Chondrocyte (in vitro differentiated cells): ENCODE measurements at regions not wholly inside any gene's neighbourhood (a gene's known extent, or its start where the extent isn't known, plus 50 kb on each side); places are given as distances from the start of the nearest gene placed in this dataset.

ENCODE experiments used
- DNase-seq: peaks from one replicate; pipeline ENCODE4 v3.0.0; 2021; ENCODE audit warnings: mixed read lengths, low spot score
- H3K27ac Mint-ChIP-seq: one replicate; pipeline ENCODE4 v1.8.0; 2021; ENCODE audit warnings: mild to moderate bottlenecking, moderate library complexity, mixed read lengths; ENCODE audit not compliant: unreplicated experiment
- H3K27me3 Mint-ChIP-seq: 2 replicates; pipeline ENCODE4 v1.8.0; 2021; ENCODE audit warnings: low read depth, mixed read lengths
- H3K36me3 Mint-ChIP-seq: 2 replicates; pipeline ENCODE4 v1.8.0; 2021; ENCODE audit warnings: low read depth, mixed read lengths
- H3K4me1 Mint-ChIP-seq: 2 replicates; pipeline ENCODE4 v1.8.0; 2021; ENCODE audit warnings: low read depth, mild to moderate bottlenecking, mixed read lengths
- H3K4me3 Mint-ChIP-seq: one replicate; pipeline ENCODE4 v1.8.0; 2021; ENCODE audit warnings: mild to moderate bottlenecking, moderate library complexity, mixed read lengths; ENCODE audit not compliant: unreplicated experiment
- H3K9me3 Mint-ChIP-seq: 2 replicates; pipeline ENCODE4 v1.8.0; 2021; ENCODE audit warnings: low read depth, mixed read lengths
- CTCF ChIP-seq: fragments of 200-600 bp; sonication (generic); IDR thresholded peaks from 2 replicates; pipeline ENCODE4 v1.5.0; 2021; ENCODE audit warnings: antibody characterized with exemption, mild to moderate bottlenecking, moderate library complexity

GRCh38 chr2:21396252-21396651, 272.5 kb downstream of the TDRD15 start:
- no peaks in the 10 kb centered on the region for H3K36me3 Mint-ChIP-seq
- H3K27ac Mint-ChIP-seq: no peak overlapping the region
- no peak for DNase-seq
- no peaks in the 10 kb centered on the region for H3K9me3 Mint-ChIP-seq
- TF ChIP-seq CTCF: no peak
- H3K4me3 Mint-ChIP-seq: no peak overlapping the region
- peaks cover 3% of the 10 kb centered on the region for H3K27me3 Mint-ChIP-seq
- H3K4me1 Mint-ChIP-seq: no peaks in the 10 kb centered on the region

GRCh38 chr2:21401022-21401698, 277.4 kb downstream of the TDRD15 start:
- H3K9me3 Mint-ChIP-seq: no peaks in the 10 kb centered on the region
- H3K4me1 Mint-ChIP-seq: no peaks in the 10 kb centered on the region
- DNase-seq: no peak
- H3K36me3 Mint-ChIP-seq: no peaks in the 10 kb centered on the region
- no peak for TF ChIP-seq CTCF
- H3K27ac Mint-ChIP-seq: no peak overlapping the region
- H3K27me3 Mint-ChIP-seq: peaks cover 4% of the 10 kb centered on the region
- no peak overlapping the region for H3K4me3 Mint-ChIP-seq

GRCh38 chr2:21404137-21404536, 280.4 kb downstream of the TDRD15 start:
- TF ChIP-seq CTCF: no peak
- no peak for DNase-seq
- Mint-ChIP-seq H3K9me3 (no peaks in the 10 kb centered on the region), H3K27me3 (peaks cover 4% of the 10 kb centered on the region), H3K4me3 (no peak overlapping the region), H3K27ac (no peak overlapping the region), H3K4me1 (no peaks in the 10 kb centered on the region), H3K36me3 (no peaks in the 10 kb centered on the region)

- H3K4me3 Mint-ChIP-seq: no peak overlapping the region
- no peaks in the 10 kb centered on the region for H3K36me3 Mint-ChIP-seq
- peaks cover 4% of the 10 kb centered on the region for H3K27me3 Mint-ChIP-seq
- TF ChIP-seq CTCF: no peak
- no peaks in the 10 kb centered on the region for H3K4me1 Mint-ChIP-seq
- H3K9me3 Mint-ChIP-seq: peaks cover 4% of the 10 kb centered on the region
- H3K27ac Mint-ChIP-seq: no peak overlapping the region
- no peak for DNase-seq
These were observed 281.3 kb downstream of the TDRD15 start for GRCh38 chr2:21404827-21405625.

- Mint-ChIP-seq H3K36me3 (no peaks in the 10 kb centered on the region), H3K9me3 (peaks cover 4% of the 10 kb centered on the region), H3K4me1 (no peaks in the 10 kb centered on the region), H3K4me3 (no peak overlapping the region), H3K27ac (no peak overlapping the region), H3K27me3 (peaks cover 4% of the 10 kb centered on the region)
- no peak for TF ChIP-seq CTCF
- no peak for DNase-seq
These were observed 282.6 kb downstream of the TDRD15 start for GRCh38 chr2:21406386-21406785.
